HL-60 (cell line): ENCODE measurements at regions not wholly inside any gene's neighbourhood (a gene's known extent, or its start where the extent isn't known, plus 50 kb on each side); places are given as distances from the start of the nearest gene placed in this dataset.

Experiments
- CTCF ChIP-seq: IDR thresholded peaks from one replicate; pipeline ENCODE4 v1.5.1; 2011; ENCODE audit warnings: low read length, control low read depth, inconsistent platforms; ENCODE audit not compliant: insufficient read depth
- GABPA ChIP-seq: IDR thresholded peaks from 2 replicates; pipeline ENCODE4 v1.6.1; 2012; ENCODE audit warnings: low read depth
- POLR2AphosphoS5 ChIP-seq: IDR thresholded peaks from 2 replicates; pipeline ENCODE4 v1.6.1; 2012; ENCODE audit warnings: low read depth
- REST ChIP-seq: IDR thresholded peaks from 2 replicates; pipeline ENCODE4 v1.6.1; 2012; ENCODE audit warnings: low read depth; ENCODE audit not compliant: insufficient replicate concordance
- SPI1 ChIP-seq: IDR thresholded peaks from 2 replicates; pipeline ENCODE4 v1.6.1; 2012; ENCODE audit warnings: low read depth, mild to moderate bottlenecking, borderline replicate concordance

DNA sequence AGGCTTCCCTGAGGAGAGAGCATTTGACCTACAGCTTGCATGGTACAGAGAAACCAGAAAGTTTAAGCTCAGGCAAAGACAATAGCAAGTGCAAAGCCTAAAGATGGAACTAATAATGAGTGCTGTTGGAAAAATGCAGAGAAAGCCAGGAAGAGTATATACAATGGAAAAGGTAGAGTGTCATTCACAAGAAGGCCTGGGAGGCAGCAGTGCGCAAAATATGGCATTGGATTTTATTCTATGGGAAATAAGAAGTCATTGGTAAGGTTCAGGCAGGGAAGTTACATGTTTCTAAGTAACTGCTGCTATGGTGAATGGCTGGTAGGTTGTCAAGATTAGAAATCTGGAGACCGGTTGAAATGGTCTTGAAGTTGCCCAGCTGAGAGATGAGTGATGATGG is 2167.3 kb upstream of the CELF4 start:
- TF ChIP-seq CTCF (no peak), REST (no peak), POLR2AphosphoS5 (no peak), GABPA (no peak), SPI1 (no peak)
